ENCODE measurements at regions not wholly inside any gene's neighbourhood (a gene's known extent, or its start where the extent isn't known, plus 50 kb on each side); places are given as distances from the start of the nearest gene placed in this dataset.

GRCh38 chr2:8536686-8537561 lies 144.9 kb upstream of the ID2 start:
- TF ChIP-seq CTCF (IDR thresholded peaks at IDR 0.05) (no peak), POLR2A (IDR thresholded peaks at IDR 0.05; ENCODE audit: low read depth) (no peak), POLR2AphosphoS5 (IDR thresholded peaks at IDR 0.05) (no peak)

Measured in esophagus muscularis mucosa (tissue), 3 donors.